ENCODE measurements at regions not wholly inside any gene's neighbourhood (a gene's known extent, or its start where the extent isn't known, plus 50 kb on each side); places are given as distances from the start of the nearest gene placed in this dataset.

- Histone ChIP-seq H3F3A (ENCODE audit: low read length, unreplicated experiment) (no peaks in the 10 kb centered on the region), H3K27me3 (ENCODE audit: low read length) (no peaks in the 10 kb centered on the region), H3K4me1 (ENCODE audit: insufficient read depth, low read length) (peaks cover 12% of the 10 kb centered on the region; the same call in 1 of the 2 replicates), H2AFZ (ENCODE audit: low read length) (peak overlapping the region; percentile 47; the same call in 1 of the 2 replicates), H3K79me2 (ENCODE audit: low read length) (no peaks in the 10 kb centered on the region), H3K36me3 (ENCODE audit: low read depth, low read length) (no peaks in the 10 kb centered on the region), H3K4me2 (ENCODE audit: low read length) (peak overlapping the region; percentile 73), H3K9me3 (ENCODE audit: low read length) (no peaks in the 10 kb centered on the region), H3K9ac (ENCODE audit: low read length) (no peak overlapping the region), H3K27ac (ENCODE audit: low read length) (no peak overlapping the region), H3K9me2 (replicated peaks; ENCODE audit: low read length) (no peaks in the 10 kb centered on the region), H4K20me1 (ENCODE audit: low read length) (no peaks in the 10 kb centered on the region), H3K4me3 (ENCODE audit: low read length) (peak overlapping the region; percentile 34; the same call in 1 of the 2 replicates)
- ChIA-PET CTCF (no interaction called here), POLR2A (ENCODE audit: unreplicated experiment) (no interaction called here)
- DNase-seq (peak; percentile 59), ATAC-seq (peak; percentile 70)
- no TSS peak for BruUV-seq (replicated peaks)
- intact Hi-C loops (cut with micrococcal nuclease) = loop anchor here (5.0 kb wide), 1 partner anchor 536 kb away; the partner anchor contains the start of gene CDH7
- TF ChIP-seq EZH2 (IDR thresholded peaks at IDR 0.05; ENCODE audit: low read length, unreplicated experiment) (no peak), EZH2phosphoT487 (IDR thresholded peaks at IDR 0.05; ENCODE audit: borderline replicate concordance, low read length) (no peak)
- TF ChIP-seq, protein P1, sequence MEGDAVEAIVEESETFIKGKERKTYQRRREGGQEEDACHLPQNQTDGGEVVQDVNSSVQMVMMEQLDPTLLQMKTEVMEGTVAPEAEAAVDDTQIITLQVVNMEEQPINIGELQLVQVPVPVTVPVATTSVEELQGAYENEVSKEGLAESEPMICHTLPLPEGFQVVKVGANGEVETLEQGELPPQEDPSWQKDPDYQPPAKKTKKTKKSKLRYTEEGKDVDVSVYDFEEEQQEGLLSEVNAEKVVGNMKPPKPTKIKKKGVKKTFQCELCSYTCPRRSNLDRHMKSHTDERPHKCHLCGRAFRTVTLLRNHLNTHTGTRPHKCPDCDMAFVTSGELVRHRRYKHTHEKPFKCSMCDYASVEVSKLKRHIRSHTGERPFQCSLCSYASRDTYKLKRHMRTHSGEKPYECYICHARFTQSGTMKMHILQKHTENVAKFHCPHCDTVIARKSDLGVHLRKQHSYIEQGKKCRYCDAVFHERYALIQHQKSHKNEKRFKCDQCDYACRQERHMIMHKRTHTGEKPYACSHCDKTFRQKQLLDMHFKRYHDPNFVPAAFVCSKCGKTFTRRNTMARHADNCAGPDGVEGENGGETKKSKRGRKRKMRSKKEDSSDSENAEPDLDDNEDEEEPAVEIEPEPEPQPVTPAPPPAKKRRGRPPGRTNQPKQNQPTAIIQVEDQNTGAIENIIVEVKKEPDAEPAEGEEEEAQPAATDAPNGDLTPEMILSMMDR (conservative IDR thresholded peaks at IDR 0.05; ENCODE audit: low read depth, low read length) = no peak
Measured at GRCh38 chr18:65215865-65216466, 534.8 kb upstream of the CDH7 start.

- CTCF ChIA-PET = interaction anchor here (0.6 kb wide), 1 partner anchor 128 kb away, joined by 3 read pairs; no protein-coding TSS in a partner anchor
- no peak overlapping the region for H3K4me3 ChIP-seq (ENCODE audit: low read length)
Measured at GRCh38 chr18:65214456-65214855, 536.4 kb upstream of the CDH7 start.

More at GRCh38 chr18:65214456-65214855, 536.4 kb upstream of the CDH7 start:
- no peaks in the 10 kb centered on the region for H3K79me2 ChIP-seq (ENCODE audit: low read length)
- no peaks in the 10 kb centered on the region for H3K27me3 ChIP-seq (ENCODE audit: low read length)
- H3K4me2 ChIP-seq (ENCODE audit: low read length) = no peak overlapping the region
- intact Hi-C loops (cut with micrococcal nuclease) = no loop called here
- no peaks in the 10 kb centered on the region for H4K20me1 ChIP-seq (ENCODE audit: low read length)
- ATAC-seq = peak; percentile 17; the same call in 1 of the 2 replicates
- BruUV-seq (replicated peaks) = no TSS peak
- no peak overlapping the region for H3K27ac ChIP-seq (ENCODE audit: low read length)
- POLR2A ChIA-PET (ENCODE audit: unreplicated experiment) = no interaction called here
- no peaks in the 10 kb centered on the region for H3K9me2 ChIP-seq (replicated peaks; ENCODE audit: low read length)
- H3F3A ChIP-seq (ENCODE audit: low read length, unreplicated experiment) = no peaks in the 10 kb centered on the region
- no peaks in the 10 kb centered on the region for H3K9me3 ChIP-seq (ENCODE audit: low read length)
- no peak for DNase-seq
- H3K4me1 ChIP-seq (ENCODE audit: insufficient read depth, low read length) = peaks cover 12% of the 10 kb centered on the region; the same call in 1 of the 2 replicates
- H3K36me3 ChIP-seq (ENCODE audit: low read depth, low read length) = no peaks in the 10 kb centered on the region
- no peak overlapping the region for H3K9ac ChIP-seq (ENCODE audit: low read length)
- H2AFZ ChIP-seq (ENCODE audit: low read length) = no peak overlapping the region
- TF ChIP-seq, protein P1 (conservative IDR thresholded peaks at IDR 0.05; ENCODE audit: low read depth, low read length) = no peak
- TF ChIP-seq EZH2phosphoT487 (IDR thresholded peaks at IDR 0.05; ENCODE audit: borderline replicate concordance, low read length) (no peak), EZH2 (IDR thresholded peaks at IDR 0.05; ENCODE audit: low read length, unreplicated experiment) (no peak)

All from PC-3 (cell line).